ENCODE measurements at regions not wholly inside any gene's neighbourhood (a gene's known extent, or its start where the extent isn't known, plus 50 kb on each side); places are given as distances from the start of the nearest gene placed in this dataset.

DNA sequence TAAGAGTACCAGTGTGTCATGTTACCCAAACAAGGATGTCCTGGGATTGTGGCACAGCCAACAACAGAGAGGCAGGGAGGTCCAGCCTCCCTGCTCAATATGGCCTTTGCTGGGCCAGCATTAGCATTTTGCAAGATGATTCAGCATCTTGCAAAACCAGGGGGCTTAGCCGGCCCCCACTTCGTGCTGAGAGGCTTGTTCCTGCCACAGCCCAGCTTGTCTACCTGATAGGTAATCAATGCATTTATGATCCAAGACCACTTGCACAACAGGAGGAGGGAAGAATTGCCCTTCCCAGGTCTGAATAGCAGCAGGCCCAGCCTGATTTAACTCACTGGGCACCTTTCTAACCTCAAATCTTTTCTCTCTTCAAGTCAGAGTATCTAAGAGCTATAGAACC lies 189.0 kb upstream of the SYT13 start:
- TF ChIP-seq CTCF (conservative IDR thresholded peaks at IDR 0.05), result no peak

GRCh38 chr11:45473341-45473895 lies 187.3 kb upstream of the SYT13 start:
- H3K27ac ChIP-seq, result no peak overlapping the region
- TF ChIP-seq CTCF (conservative IDR thresholded peaks at IDR 0.05), result no peak
- no peak for TF ChIP-seq ZFX (IDR thresholded peaks at IDR 0.05)

More for the DNA sequence above, 189.0 kb upstream of the SYT13 start:
- H3K27ac ChIP-seq, result no peak overlapping the region

DNA sequence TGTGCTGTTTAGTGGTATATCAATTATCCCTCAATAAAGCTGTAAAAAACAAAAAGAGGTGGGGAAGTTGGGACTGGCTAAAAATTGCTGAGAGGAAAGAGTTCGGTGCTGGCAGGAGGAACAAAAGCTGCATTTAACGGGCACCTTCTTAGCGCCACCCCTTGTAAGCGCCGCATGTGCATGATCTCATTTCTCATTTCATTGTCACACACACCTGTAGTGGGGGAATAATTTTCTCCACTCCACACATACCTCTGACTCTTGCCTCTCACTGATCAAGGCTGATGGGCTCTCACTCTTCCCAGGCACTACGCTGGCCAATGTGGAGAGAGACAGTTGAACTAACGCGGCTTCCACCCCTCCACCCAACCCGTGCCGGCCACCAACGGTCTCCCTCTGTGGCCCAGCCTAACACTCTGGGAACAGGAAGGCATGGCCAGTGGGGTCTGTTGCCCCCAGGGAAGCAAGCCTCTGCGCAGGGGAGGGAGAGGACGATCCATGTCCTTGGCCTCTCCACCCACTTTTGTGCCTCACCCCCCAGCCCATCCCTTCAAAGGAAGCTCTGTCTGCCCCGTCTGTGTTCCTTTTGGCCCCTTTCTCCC lies 186.7 kb upstream of the SYT13 start:
- H3K27ac ChIP-seq, result no peak overlapping the region
- TF ChIP-seq CTCF (conservative IDR thresholded peaks at IDR 0.05), result no peak
- TF ChIP-seq ZFX (IDR thresholded peaks at IDR 0.05), result no peak

- no peak for TF ChIP-seq CTCF (conservative IDR thresholded peaks at IDR 0.05)
- TF ChIP-seq ZFX (IDR thresholded peaks at IDR 0.05), result no peak
- no peak overlapping the region for H3K27ac ChIP-seq
Observed at GRCh38 chr11:45471266-45471665, 185.1 kb upstream of the SYT13 start.

DNA sequence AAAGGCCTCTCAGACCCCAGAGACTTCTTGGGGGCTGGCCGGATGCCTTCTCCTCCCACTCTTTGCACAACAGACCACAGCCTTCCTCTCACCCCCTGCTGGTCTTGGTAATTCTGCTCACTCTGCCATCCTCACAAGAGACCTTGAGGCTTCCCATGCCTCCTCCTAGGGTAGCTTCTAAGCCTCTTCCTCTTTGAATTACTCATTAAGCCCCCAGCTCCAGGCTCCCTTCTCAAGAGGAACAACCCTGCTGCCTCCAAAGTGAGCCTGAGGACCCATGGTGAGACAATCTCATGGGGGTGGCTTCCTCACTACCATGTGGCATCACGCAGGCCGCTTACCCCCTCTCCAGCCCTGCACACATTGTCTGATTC lies 184.6 kb upstream of the SYT13 start:
- no peak overlapping the region for H3K27ac ChIP-seq
- no peak for TF ChIP-seq ZFX (IDR thresholded peaks at IDR 0.05)

DNA sequence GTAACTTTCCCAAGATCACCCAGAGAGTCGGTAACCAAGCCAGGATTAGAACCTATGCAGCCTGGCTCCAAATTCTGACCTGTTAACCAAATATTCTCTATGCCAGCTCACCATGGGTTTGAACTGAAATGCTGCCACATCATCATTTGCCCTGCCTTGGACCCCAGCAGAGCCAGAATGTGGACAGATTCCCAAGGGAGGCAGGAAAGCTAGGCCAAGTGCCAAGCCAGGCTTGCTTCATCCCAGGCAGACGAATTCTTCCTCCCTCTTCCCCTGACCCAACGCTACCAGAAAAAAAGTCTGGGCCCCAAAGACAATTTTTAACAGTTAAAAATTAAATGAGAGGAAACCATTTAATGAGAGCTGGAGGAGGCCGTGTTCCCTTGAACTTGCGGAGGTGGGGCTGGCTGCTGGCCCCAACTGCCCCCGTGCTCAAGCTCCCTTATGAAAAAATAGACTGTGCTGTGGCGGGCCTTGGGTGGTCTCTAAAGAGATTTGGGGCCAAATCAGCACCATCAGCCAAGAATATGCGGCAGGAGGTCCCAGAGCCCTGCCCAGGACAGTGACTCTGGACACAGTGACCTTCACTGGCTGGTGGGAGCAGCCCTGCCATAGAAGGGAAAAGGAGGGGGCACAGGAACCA lies 184.1 kb upstream of the SYT13 start:
- H3K27ac ChIP-seq, result no peak overlapping the region
- TF ChIP-seq CTCF (conservative IDR thresholded peaks at IDR 0.05) (no peak), ZFX (IDR thresholded peaks at IDR 0.05) (no peak)

- H3K27ac ChIP-seq, result no peak overlapping the region
- no peak for TF ChIP-seq ZFX (IDR thresholded peaks at IDR 0.05)
- TF ChIP-seq CTCF (conservative IDR thresholded peaks at IDR 0.05), result no peak
Observed at GRCh38 chr11:45468267-45468856, 182.2 kb upstream of the SYT13 start.

All from C4-2B (cell line).